SK-N-SH (cell line): ENCODE measurements at regions not wholly inside any gene's neighbourhood (a gene's known extent, or its start where the extent isn't known, plus 50 kb on each side); places are given as distances from the start of the nearest gene placed in this dataset.

Source experiments
- MEF2A ChIP-seq: IDR thresholded peaks from 2 replicates; pipeline ENCODE4 v1.4.0; 2012; ENCODE audit warnings: low read depth, borderline replicate concordance
- NRF1 ChIP-seq: IDR thresholded peaks from 2 replicates; pipeline ENCODE4 v1.6.1; 2012; ENCODE audit warnings: low read depth, mild to moderate bottlenecking, low read length
- POLR2AphosphoS5 ChIP-seq: IDR thresholded peaks from 2 replicates; pipeline ENCODE4 v1.6.1; 2012; ENCODE audit warnings: low read depth, low read length
- RAD21 ChIP-seq: IDR thresholded peaks from 2 replicates; pipeline ENCODE4 v1.6.1; 2012; ENCODE audit warnings: mild to moderate bottlenecking, low read length
- SIN3A ChIP-seq: IDR thresholded peaks from 2 replicates; pipeline ENCODE4 v1.6.1; 2012; ENCODE audit warnings: low read depth, mild to moderate bottlenecking, low read length, moderate library complexity, borderline replicate concordance
- TAF1 ChIP-seq: IDR thresholded peaks from 2 replicates; pipeline ENCODE4 v1.6.1; 2012; ENCODE audit warnings: low read depth, mild to moderate bottlenecking, low read length, moderate library complexity, borderline replicate concordance
- TEAD4 ChIP-seq: IDR thresholded peaks from 2 replicates; pipeline ENCODE4 v1.4.0; 2012; ENCODE audit warnings: mild to moderate bottlenecking, borderline replicate concordance; ENCODE audit not compliant: insufficient read depth
- YY1 ChIP-seq: IDR thresholded peaks from 2 replicates; pipeline ENCODE4 v1.4.0; 2012; ENCODE audit warnings: low read depth, mild to moderate bottlenecking
- TF ChIP-seq, protein P1 (sequence below): fragments of 200-600 bp; sonication (generic); IDR thresholded peaks from 2 replicates; pipeline ENCODE4 v1.6.1; 2017; ENCODE audit warnings: antibody characterized with exemption, mild to moderate bottlenecking, moderate library complexity
- TF ChIP-seq, protein P2 (sequence below): IDR thresholded peaks from 2 replicates; pipeline ENCODE4 v1.4.0; 2012; ENCODE audit warnings: low read depth
- TF ChIP-seq, protein P3 (sequence below): IDR thresholded peaks from 2 replicates; pipeline ENCODE4 v1.6.1; 2012; ENCODE audit warnings: mild to moderate bottlenecking, low read depth, low read length, moderate library complexity
- TF ChIP-seq, protein P4 (sequence below): IDR thresholded peaks from 2 replicates; pipeline ENCODE4 v1.4.0; 2012; ENCODE audit warnings: low read depth, borderline replicate concordance

DNA sequence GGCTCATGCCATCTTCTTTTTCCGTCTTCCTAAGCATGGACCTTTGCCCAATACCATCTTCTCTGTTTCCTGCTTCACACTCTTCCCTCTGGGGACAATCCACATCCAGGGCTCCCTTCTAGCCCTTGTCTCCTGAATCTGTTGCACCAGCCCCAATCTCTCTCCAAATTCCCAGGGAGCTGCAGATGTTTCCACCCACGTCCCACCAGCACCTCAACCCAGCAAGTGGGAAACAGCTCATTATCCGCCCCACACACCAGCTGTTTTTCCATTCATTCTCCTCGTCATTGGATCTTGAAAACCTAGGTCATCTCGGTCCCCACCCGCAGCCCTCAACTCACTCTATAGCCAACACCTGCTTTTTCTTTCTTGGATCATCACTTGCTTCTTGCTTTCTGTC lies 185.0 kb upstream of the CDYL start:
- TF ChIP-seq TAF1 (no peak), YY1 (no peak), POLR2AphosphoS5 (no peak), TEAD4 (no peak), SIN3A (no peak), NRF1 (no peak), RAD21 (no peak), MEF2A (no peak)
- TF ChIP-seq, protein P1, sequence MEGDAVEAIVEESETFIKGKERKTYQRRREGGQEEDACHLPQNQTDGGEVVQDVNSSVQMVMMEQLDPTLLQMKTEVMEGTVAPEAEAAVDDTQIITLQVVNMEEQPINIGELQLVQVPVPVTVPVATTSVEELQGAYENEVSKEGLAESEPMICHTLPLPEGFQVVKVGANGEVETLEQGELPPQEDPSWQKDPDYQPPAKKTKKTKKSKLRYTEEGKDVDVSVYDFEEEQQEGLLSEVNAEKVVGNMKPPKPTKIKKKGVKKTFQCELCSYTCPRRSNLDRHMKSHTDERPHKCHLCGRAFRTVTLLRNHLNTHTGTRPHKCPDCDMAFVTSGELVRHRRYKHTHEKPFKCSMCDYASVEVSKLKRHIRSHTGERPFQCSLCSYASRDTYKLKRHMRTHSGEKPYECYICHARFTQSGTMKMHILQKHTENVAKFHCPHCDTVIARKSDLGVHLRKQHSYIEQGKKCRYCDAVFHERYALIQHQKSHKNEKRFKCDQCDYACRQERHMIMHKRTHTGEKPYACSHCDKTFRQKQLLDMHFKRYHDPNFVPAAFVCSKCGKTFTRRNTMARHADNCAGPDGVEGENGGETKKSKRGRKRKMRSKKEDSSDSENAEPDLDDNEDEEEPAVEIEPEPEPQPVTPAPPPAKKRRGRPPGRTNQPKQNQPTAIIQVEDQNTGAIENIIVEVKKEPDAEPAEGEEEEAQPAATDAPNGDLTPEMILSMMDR = no peak
- TF ChIP-seq, protein P2, sequence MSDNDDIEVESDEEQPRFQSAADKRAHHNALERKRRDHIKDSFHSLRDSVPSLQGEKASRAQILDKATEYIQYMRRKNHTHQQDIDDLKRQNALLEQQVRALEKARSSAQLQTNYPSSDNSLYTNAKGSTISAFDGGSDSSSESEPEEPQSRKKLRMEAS = no peak
- TF ChIP-seq, protein P3, sequence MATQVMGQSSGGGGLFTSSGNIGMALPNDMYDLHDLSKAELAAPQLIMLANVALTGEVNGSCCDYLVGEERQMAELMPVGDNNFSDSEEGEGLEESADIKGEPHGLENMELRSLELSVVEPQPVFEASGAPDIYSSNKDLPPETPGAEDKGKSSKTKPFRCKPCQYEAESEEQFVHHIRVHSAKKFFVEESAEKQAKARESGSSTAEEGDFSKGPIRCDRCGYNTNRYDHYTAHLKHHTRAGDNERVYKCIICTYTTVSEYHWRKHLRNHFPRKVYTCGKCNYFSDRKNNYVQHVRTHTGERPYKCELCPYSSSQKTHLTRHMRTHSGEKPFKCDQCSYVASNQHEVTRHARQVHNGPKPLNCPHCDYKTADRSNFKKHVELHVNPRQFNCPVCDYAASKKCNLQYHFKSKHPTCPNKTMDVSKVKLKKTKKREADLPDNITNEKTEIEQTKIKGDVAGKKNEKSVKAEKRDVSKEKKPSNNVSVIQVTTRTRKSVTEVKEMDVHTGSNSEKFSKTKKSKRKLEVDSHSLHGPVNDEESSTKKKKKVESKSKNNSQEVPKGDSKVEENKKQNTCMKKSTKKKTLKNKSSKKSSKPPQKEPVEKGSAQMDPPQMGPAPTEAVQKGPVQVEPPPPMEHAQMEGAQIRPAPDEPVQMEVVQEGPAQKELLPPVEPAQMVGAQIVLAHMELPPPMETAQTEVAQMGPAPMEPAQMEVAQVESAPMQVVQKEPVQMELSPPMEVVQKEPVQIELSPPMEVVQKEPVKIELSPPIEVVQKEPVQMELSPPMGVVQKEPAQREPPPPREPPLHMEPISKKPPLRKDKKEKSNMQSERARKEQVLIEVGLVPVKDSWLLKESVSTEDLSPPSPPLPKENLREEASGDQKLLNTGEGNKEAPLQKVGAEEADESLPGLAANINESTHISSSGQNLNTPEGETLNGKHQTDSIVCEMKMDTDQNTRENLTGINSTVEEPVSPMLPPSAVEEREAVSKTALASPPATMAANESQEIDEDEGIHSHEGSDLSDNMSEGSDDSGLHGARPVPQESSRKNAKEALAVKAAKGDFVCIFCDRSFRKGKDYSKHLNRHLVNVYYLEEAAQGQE = no peak
- TF ChIP-seq, protein P4, sequence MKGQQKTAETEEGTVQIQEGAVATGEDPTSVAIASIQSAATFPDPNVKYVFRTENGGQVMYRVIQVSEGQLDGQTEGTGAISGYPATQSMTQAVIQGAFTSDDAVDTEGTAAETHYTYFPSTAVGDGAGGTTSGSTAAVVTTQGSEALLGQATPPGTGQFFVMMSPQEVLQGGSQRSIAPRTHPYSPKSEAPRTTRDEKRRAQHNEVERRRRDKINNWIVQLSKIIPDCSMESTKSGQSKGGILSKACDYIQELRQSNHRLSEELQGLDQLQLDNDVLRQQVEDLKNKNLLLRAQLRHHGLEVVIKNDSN = no peak
